ENCODE measurements at regions not wholly inside any gene's neighbourhood (a gene's known extent, or its start where the extent isn't known, plus 50 kb on each side); places are given as distances from the start of the nearest gene placed in this dataset.
A peak's percentile ranks its signal among the peaks of the same experiment; 100 is the strongest.

DNA sequence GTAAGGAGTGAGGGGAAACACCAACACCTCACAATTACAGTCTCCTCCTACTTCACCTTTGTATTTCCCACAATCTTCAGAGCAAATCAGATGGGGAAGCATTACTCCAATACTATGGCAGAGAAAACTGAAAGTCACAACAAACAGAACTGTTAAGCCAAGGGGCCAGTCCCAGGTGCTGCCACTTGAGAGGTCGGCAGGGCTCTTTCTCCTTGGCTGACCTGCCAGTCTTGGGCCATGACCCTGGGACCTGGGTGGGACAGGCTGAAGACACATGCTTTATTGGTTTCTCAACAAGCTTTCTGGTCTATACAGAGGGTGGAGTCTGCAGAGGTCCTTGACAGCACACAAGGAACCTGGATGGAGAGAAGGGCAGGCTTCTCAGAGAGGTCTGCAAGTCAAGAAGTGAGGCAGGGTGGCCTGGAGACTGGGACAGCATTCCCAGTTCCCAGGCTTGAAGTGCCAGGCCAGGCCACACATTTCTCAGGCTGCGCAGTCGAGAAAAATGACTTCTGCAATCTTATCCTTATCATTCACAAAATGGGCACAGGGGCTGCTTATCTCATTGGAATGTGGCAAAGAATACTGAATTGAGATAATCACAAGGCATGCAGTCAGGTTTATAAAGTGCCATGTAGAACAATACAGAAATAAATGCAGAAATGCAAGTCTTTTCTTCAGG is 301.0 kb downstream of the CXCL12 start:
- no peak overlapping the region for H3K4me3 ChIP-seq (ENCODE audit: low read depth in 1 of 3, low read length in 3 of 3)
- no peaks in the 10 kb centered on the region for H3K36me3 ChIP-seq (ENCODE audit: control insufficient read depth in 4 of 4, insufficient read depth in 3 of 4, low read depth in 1 of 4, low read length in 3 of 4)
- WGBS: 82% methylated on average over 3 of the region's 3 CpGs
- H3K27me3 ChIP-seq (ENCODE audit: control insufficient read depth in 4 of 4, insufficient read depth in 4 of 4, low read length in 3 of 4): no peaks in the 10 kb centered on the region
- no peak for TF ChIP-seq RXRA (IDR thresholded peaks at IDR 0.05)
- no peak for TF ChIP-seq RAD21 (IDR thresholded peaks at IDR 0.05)
- TF ChIP-seq HNF4A (conservative IDR thresholded peaks at IDR 0.05): no peak
- TF ChIP-seq YY1 (IDR thresholded peaks at IDR 0.05): no peak
- no peak for TF ChIP-seq NR2F2 (IDR thresholded peaks at IDR 0.05)
- TF ChIP-seq, protein P1, sequence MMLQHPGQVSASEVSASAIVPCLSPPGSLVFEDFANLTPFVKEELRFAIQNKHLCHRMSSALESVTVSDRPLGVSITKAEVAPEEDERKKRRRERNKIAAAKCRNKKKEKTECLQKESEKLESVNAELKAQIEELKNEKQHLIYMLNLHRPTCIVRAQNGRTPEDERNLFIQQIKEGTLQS (IDR thresholded peaks at IDR 0.05): no peak
- TF ChIP-seq, protein P2, sequence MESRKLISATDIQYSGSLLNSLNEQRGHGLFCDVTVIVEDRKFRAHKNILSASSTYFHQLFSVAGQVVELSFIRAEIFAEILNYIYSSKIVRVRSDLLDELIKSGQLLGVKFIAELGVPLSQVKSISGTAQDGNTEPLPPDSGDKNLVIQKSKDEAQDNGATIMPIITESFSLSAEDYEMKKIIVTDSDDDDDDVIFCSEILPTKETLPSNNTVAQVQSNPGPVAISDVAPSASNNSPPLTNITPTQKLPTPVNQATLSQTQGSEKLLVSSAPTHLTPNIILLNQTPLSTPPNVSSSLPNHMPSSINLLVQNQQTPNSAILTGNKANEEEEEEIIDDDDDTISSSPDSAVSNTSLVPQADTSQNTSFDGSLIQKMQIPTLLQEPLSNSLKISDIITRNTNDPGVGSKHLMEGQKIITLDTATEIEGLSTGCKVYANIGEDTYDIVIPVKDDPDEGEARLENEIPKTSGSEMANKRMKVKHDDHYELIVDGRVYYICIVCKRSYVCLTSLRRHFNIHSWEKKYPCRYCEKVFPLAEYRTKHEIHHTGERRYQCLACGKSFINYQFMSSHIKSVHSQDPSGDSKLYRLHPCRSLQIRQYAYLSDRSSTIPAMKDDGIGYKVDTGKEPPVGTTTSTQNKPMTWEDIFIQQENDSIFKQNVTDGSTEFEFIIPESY (IDR thresholded peaks at IDR 0.05): no peak
- no peak for TF ChIP-seq JUND (IDR thresholded peaks at IDR 0.05)
- TF ChIP-seq, protein P3, sequence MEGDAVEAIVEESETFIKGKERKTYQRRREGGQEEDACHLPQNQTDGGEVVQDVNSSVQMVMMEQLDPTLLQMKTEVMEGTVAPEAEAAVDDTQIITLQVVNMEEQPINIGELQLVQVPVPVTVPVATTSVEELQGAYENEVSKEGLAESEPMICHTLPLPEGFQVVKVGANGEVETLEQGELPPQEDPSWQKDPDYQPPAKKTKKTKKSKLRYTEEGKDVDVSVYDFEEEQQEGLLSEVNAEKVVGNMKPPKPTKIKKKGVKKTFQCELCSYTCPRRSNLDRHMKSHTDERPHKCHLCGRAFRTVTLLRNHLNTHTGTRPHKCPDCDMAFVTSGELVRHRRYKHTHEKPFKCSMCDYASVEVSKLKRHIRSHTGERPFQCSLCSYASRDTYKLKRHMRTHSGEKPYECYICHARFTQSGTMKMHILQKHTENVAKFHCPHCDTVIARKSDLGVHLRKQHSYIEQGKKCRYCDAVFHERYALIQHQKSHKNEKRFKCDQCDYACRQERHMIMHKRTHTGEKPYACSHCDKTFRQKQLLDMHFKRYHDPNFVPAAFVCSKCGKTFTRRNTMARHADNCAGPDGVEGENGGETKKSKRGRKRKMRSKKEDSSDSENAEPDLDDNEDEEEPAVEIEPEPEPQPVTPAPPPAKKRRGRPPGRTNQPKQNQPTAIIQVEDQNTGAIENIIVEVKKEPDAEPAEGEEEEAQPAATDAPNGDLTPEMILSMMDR (IDR thresholded peaks at IDR 0.05; ENCODE audit: low read depth, low read length, missing input control): no peak
- no peak for TF ChIP-seq HNF4G (IDR thresholded peaks at IDR 0.05)
- TF ChIP-seq GABPA (IDR thresholded peaks at IDR 0.05 in 1 of 2, conservative IDR thresholded peaks at IDR 0.05 in 1 of 2): no peak
- TF ChIP-seq FOXA2 (IDR thresholded peaks at IDR 0.05): no peak
- DNase-seq (ENCODE audit: low spot score): no peak
- H3K9ac ChIP-seq (ENCODE audit: low read depth in 1 of 2, low read length in 2 of 2): no peak overlapping the region
- H3K27ac ChIP-seq (ENCODE audit: low read depth in 1 of 2, low read length in 2 of 2): no peak overlapping the region
- H3K4me1 ChIP-seq (ENCODE audit: control insufficient read depth in 4 of 4, insufficient read depth in 4 of 4, low read length in 3 of 4): no peaks in the 10 kb centered on the region
- no peaks in the 10 kb centered on the region for H3K9me3 ChIP-seq (ENCODE audit: control insufficient read depth in 4 of 4, low read length in 3 of 4)

DNA sequence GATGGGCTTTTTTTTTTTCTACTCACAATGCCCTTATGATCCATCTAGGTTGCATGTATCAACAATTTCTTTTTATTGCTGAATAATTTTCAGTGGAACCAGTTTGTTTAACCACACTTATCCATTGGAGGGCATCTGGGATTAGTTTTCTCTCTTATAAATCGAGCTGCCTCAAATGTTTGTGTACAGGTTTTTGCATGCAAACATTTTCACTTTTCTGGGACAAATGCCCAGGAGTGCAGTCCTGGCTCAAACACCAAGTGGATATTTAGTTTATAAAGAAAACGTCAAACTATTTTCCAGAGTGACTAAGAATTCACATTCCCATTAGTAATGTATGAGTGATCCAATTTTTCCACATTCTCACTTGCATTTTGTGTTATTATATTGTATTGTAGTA is 313.4 kb downstream of the CXCL12 start:
- no peak overlapping the region for H3K9ac ChIP-seq (ENCODE audit: low read depth in 1 of 2, low read length in 2 of 2)
- H3K27me3 ChIP-seq (ENCODE audit: control insufficient read depth in 4 of 4, insufficient read depth in 4 of 4, low read length in 3 of 4): no peaks in the 10 kb centered on the region
- DNase-seq (ENCODE audit: low spot score): no peak
- no peak overlapping the region for H3K27ac ChIP-seq (ENCODE audit: low read depth in 1 of 2, low read length in 2 of 2)
- no peak overlapping the region for H3K4me3 ChIP-seq (ENCODE audit: low read depth in 1 of 3, low read length in 3 of 3)
- no peaks in the 10 kb centered on the region for H3K36me3 ChIP-seq (ENCODE audit: control insufficient read depth in 4 of 4, insufficient read depth in 3 of 4, low read depth in 1 of 4, low read length in 3 of 4)
- H3K4me1 ChIP-seq (ENCODE audit: control insufficient read depth in 4 of 4, insufficient read depth in 4 of 4, low read length in 3 of 4): peaks cover 0 to 31% (median 20%) of the 10 kb centered on the region in 4 donors
- H3K9me3 ChIP-seq (ENCODE audit: control insufficient read depth in 4 of 4, low read length in 3 of 4): no peaks in the 10 kb centered on the region
- no peak for TF ChIP-seq YY1 (IDR thresholded peaks at IDR 0.05)
- no peak for TF ChIP-seq HNF4A (conservative IDR thresholded peaks at IDR 0.05)
- no peak for TF ChIP-seq RXRA (IDR thresholded peaks at IDR 0.05)
- peak; percentile 67 to 68 for TF ChIP-seq RAD21 (IDR thresholded peaks at IDR 0.05)
- TF ChIP-seq, protein P4, sequence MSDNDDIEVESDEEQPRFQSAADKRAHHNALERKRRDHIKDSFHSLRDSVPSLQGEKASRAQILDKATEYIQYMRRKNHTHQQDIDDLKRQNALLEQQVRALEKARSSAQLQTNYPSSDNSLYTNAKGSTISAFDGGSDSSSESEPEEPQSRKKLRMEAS (IDR thresholded peaks at IDR 0.05): no peak
- TF ChIP-seq, protein P1 (IDR thresholded peaks at IDR 0.05): no peak
- WGBS: 19% methylated on average over 2 of the region's 2 CpGs

Measured in liver (tissue), 8 donors.